Esophagus muscularis mucosa (tissue), 4 donors: ENCODE measurements at regions not wholly inside any gene's neighbourhood (a gene's known extent, or its start where the extent isn't known, plus 50 kb on each side); places are given as distances from the start of the nearest gene placed in this dataset.

ENCODE experiments used
- DNase-seq: peaks from one replicate; pipeline ENCODE4 v3.0.0-alpha.2; 2017; ENCODE audit errors: extremely low spot score
- H3K27ac ChIP-seq, 4 donors: fragments of 200-600 bp; sonication (generic); replicated peaks in 1 of 4; 1 replicate in 3 of 4; 2 replicates in 1 of 4; pipeline ENCODE4 v1.5.1; 2016 to 2019; ENCODE audit warnings: mild to moderate bottlenecking in 1 of 4
- H3K27me3 ChIP-seq, 4 donors: fragments of 200-600 bp; sonication (generic); one replicate each; pipeline versions ENCODE4 v1.5.1 to v1.6.0; 2016 to 2019
- H3K36me3 ChIP-seq, 4 donors: fragments of 200-600 bp; sonication (generic); one replicate each; pipeline ENCODE4 v1.5.1; 2016 to 2019
- H3K4me1 ChIP-seq, 4 donors: fragments of 200-600 bp; sonication (generic); one replicate each; pipeline ENCODE4 v1.5.1; 2016 to 2019
- H3K4me3 ChIP-seq, 4 donors: fragments of 200-600 bp; sonication (generic); 1 replicate in 2 of 4; 2 replicates in 2 of 4; pipeline ENCODE4 v1.5.1; 2016 to 2019; ENCODE audit warnings: mild to moderate bottlenecking in 4 of 4, moderate library complexity in 1 of 4
- H3K9me3 ChIP-seq, 4 donors: fragments of 200-600 bp; sonication (generic); 1 replicate in 3 of 4; 2 replicates in 1 of 4; pipeline ENCODE4 v1.5.1; 2016 to 2019
- EP300 ChIP-seq: sonication (generic); formaldehyde crosslinking; IDR thresholded peaks from one replicate; pipeline ENCODE4 v1.6.1; 2017; ENCODE audit warnings: antibody characterized with exemption
- POLR2A ChIP-seq: fragments of 450-650 bp; IDR thresholded peaks from one replicate; pipeline ENCODE4 v1.6.1; 2017; ENCODE audit warnings: antibody characterized with exemption, moderate library complexity, mild to moderate bottlenecking, low read depth
- POLR2AphosphoS5 ChIP-seq, 2 donors: sonication (generic); formaldehyde crosslinking; IDR thresholded peaks; one replicate each; pipeline ENCODE4 v1.6.1; 2017; ENCODE audit warnings: antibody characterized with exemption in 2 of 2
- WGBS: methylation state at CpG from one replicate; pipeline ENCODE4 v1.1.5; 2018; 5-methylcytosine and 5-hydroxymethylcytosine counted together
- intact Hi-C: fragments of 100-400 bp; cut with DNase I; formaldehyde crosslinking; loops from one replicate; pipeline ENCODE4 v1.15.1; 2023
- TF ChIP-seq, protein P1 (sequence below), 3 experiments: fragments of 200-600 bp in 2 of 3; fragments of 450-650 bp in 1 of 3; sonication (generic) in 2 of 3; IDR thresholded peaks; one replicate each; pipeline ENCODE4 v1.5.1; 2017 to 2019; ENCODE audit warnings: antibody characterized with exemption in 3 of 3, mild to moderate bottlenecking in 2 of 3, moderate library complexity in 1 of 3

GRCh38 chr2:23213196-23213595, 171.8 kb upstream of the KLHL29 start:
- H3K27me3 ChIP-seq: no peaks in the 10 kb centered on the region
- TF ChIP-seq EP300 (no peak), POLR2A (no peak), POLR2AphosphoS5 (IDR thresholded peaks at IDR 0.05) (no peak)
- TF ChIP-seq, protein P1, sequence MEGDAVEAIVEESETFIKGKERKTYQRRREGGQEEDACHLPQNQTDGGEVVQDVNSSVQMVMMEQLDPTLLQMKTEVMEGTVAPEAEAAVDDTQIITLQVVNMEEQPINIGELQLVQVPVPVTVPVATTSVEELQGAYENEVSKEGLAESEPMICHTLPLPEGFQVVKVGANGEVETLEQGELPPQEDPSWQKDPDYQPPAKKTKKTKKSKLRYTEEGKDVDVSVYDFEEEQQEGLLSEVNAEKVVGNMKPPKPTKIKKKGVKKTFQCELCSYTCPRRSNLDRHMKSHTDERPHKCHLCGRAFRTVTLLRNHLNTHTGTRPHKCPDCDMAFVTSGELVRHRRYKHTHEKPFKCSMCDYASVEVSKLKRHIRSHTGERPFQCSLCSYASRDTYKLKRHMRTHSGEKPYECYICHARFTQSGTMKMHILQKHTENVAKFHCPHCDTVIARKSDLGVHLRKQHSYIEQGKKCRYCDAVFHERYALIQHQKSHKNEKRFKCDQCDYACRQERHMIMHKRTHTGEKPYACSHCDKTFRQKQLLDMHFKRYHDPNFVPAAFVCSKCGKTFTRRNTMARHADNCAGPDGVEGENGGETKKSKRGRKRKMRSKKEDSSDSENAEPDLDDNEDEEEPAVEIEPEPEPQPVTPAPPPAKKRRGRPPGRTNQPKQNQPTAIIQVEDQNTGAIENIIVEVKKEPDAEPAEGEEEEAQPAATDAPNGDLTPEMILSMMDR (IDR thresholded peaks at IDR 0.05): no peak
- no peak overlapping the region for H3K27ac ChIP-seq
- DNase-seq: no peak
- no peaks in the 10 kb centered on the region for H3K4me1 ChIP-seq
- H3K36me3 ChIP-seq: no peaks in the 10 kb centered on the region
- 92% methylated on average over 7 of the region's 7 CpGs for WGBS
- H3K4me3 ChIP-seq: no peak overlapping the region
- H3K9me3 ChIP-seq: peaks cover 0 to 6% (median 0%) of the 10 kb centered on the region in 4 donors
- intact Hi-C loops: no loop called here

DNA sequence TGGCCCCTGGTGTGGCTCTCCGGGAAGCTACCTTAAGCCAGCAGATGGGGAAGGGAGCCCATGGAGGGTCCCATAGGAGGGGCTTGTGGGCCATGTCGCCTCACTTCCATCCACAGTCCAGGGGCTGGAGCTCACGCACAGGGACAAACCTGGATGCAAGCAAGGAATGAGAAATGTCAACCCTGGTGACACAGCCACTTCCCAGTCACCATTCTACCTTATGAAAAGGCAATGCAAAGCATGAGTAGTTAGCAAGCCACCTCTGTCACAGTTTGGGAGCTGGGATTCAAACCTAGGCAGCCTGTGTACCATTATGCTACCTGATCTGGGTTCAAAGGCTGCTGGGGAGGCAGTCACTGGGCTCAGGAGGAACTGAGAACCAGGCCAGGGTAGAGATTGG, 170.0 kb upstream of the KLHL29 start:
- Histone ChIP-seq H3K4me3 (no peak overlapping the region), H3K4me1 (no peaks in the 10 kb centered on the region), H3K27me3 (no peaks in the 10 kb centered on the region), H3K9me3 (peaks cover 0 to 6% (median 0%) of the 10 kb centered on the region in 4 donors), H3K36me3 (no peaks in the 10 kb centered on the region), H3K27ac (no peak overlapping the region)
- intact Hi-C loops: no loop called here
- DNase-seq: no peak
- no peak for TF ChIP-seq POLR2A
- no peak for TF ChIP-seq POLR2AphosphoS5 (IDR thresholded peaks at IDR 0.05)
- TF ChIP-seq, protein P1 (IDR thresholded peaks at IDR 0.05): no peak
- no peak for TF ChIP-seq EP300
- WGBS: 93% methylated on average over 3 of the region's 3 CpGs

- Histone ChIP-seq H3K36me3 (no peaks in the 10 kb centered on the region), H3K27me3 (no peaks in the 10 kb centered on the region), H3K4me3 (no peak overlapping the region), H3K9me3 (peaks cover 0 to 6% (median 0%) of the 10 kb centered on the region in 4 donors), H3K4me1 (no peaks in the 10 kb centered on the region), H3K27ac (no peak overlapping the region)
- intact Hi-C loops: no loop called here
- TF ChIP-seq EP300: no peak
- TF ChIP-seq POLR2A: no peak
- no peak for TF ChIP-seq POLR2AphosphoS5 (IDR thresholded peaks at IDR 0.05)
- TF ChIP-seq, protein P1 (IDR thresholded peaks at IDR 0.05): no peak
- WGBS: 77% methylated on average over 4 of the region's 4 CpGs
- DNase-seq: no peak
Observed at GRCh38 chr2:23219666-23220065, 165.3 kb upstream of the KLHL29 start.

DNA sequence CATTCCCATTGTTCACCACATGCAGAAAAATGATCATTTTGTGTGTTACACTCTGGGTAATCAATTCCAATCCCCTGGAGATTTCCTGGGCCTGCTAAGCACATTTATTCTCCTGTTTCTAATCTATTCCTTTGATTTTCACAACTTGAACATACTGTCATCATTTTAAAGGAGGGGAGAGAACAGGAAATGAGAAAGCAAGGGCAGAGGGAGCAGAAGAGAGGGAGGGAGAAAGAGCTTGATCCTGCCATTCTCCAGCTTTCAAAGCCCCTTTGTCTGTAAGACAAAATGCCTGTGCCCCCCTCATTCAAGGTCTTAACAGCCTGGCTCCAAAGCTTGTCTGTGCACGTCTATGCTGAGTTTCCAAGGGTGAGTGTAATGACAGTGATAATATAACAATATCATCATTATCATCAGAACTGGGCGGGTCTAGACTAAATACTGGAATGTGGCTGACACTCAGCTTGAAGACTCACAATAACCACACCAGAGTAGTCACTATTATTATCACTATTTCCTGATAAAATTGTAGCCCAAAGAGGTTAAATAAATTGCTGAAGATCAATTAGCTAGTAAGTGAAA, 164.4 kb upstream of the KLHL29 start:
- H3K4me3 ChIP-seq: no peak overlapping the region
- no peaks in the 10 kb centered on the region for H3K27me3 ChIP-seq
- no peak for TF ChIP-seq EP300
- TF ChIP-seq, protein P1 (IDR thresholded peaks at IDR 0.05): no peak
- no peak for TF ChIP-seq POLR2A
- TF ChIP-seq POLR2AphosphoS5 (IDR thresholded peaks at IDR 0.05): no peak
- H3K4me1 ChIP-seq: no peaks in the 10 kb centered on the region
- 74% methylated on average over 2 of the region's 2 CpGs for WGBS
- no peaks in the 10 kb centered on the region for H3K36me3 ChIP-seq
- H3K27ac ChIP-seq: no peak overlapping the region
- peaks cover 0 to 6% (median 0%) of the 10 kb centered on the region in 4 donors for H3K9me3 ChIP-seq
- no peak for DNase-seq
- intact Hi-C loops: no loop called here

DNA sequence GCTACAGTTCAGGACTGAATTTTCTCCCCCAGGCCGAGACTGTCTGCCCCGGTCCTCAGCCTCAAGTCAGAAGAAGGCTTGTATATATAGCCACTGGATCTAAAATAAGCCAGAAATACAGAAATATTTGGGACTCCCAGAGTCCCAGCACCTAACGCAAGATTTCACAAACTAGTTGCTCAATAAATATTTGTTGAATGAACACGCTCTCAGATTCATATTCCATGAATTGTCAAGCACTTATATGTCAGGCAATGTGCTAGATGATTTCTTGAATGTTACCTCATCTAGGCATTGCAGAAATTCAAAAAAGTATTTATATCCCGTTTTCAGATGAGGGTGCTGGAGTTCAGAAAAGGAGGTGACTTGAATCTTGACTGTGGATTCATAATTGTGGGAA, 163.7 kb upstream of the KLHL29 start:
- Histone ChIP-seq H3K4me3 (no peak overlapping the region), H3K36me3 (no peaks in the 10 kb centered on the region), H3K27me3 (no peaks in the 10 kb centered on the region), H3K9me3 (no peaks in the 10 kb centered on the region), H3K4me1 (no peaks in the 10 kb centered on the region), H3K27ac (no peak overlapping the region)
- DNase-seq: no peak
- WGBS: 93% methylated on average over 5 of the region's 5 CpGs
- intact Hi-C loops: no loop called here
- TF ChIP-seq, protein P1 (IDR thresholded peaks at IDR 0.05): no peak
- TF ChIP-seq POLR2AphosphoS5 (IDR thresholded peaks at IDR 0.05): no peak
- TF ChIP-seq EP300: no peak
- no peak for TF ChIP-seq POLR2A
